A549 (cell line): ENCODE measurements at regions not wholly inside any gene's neighbourhood (a gene's known extent, or its start where the extent isn't known, plus 50 kb on each side); places are given as distances from the start of the nearest gene placed in this dataset.

Experiments
- BHLHE40 ChIP-seq: IDR thresholded peaks from 2 replicates; pipeline ENCODE4 v1.6.1; 2012; ENCODE audit warnings: low read depth, low read length, inconsistent platforms
- KDM1A ChIP-seq: fragments of 200-600 bp; sonication (generic); IDR thresholded peaks from 2 replicates; pipeline ENCODE4 v1.6.1; 2016; ENCODE audit warnings: low read depth, mild to moderate bottlenecking
- KDM5A ChIP-seq: fragments of 200-600 bp; sonication (generic); IDR thresholded peaks from 2 replicates; pipeline ENCODE4 v1.6.1; 2016; ENCODE audit warnings: antibody characterized with exemption, mild to moderate bottlenecking
- MAFK ChIP-seq: fragments of 450-650 bp; IDR thresholded peaks from 2 replicates; pipeline ENCODE4 v1.6.1; 2014; ENCODE audit not compliant: partially characterized antibody
- PHF8 ChIP-seq: fragments of 200-600 bp; sonication (generic); IDR thresholded peaks from 2 replicates; pipeline ENCODE4 v1.6.1; 2016; ENCODE audit warnings: low read depth, mild to moderate bottlenecking, antibody characterized with exemption, moderate library complexity, borderline replicate concordance
- RNF2 ChIP-seq: fragments of 200-600 bp; sonication (generic); IDR thresholded peaks from 2 replicates; pipeline ENCODE4 v1.6.1; 2016; ENCODE audit warnings: low read depth, mild to moderate bottlenecking, antibody characterized with exemption, moderate library complexity, borderline replicate concordance
- TF ChIP-seq, protein P1 (sequence below): fragments of >200 bp; sonication (Bioruptor Twin); formaldehyde crosslinking; IDR thresholded peaks from 3 replicates; pipeline ENCODE4 v1.5.1; 2016
- TF ChIP-seq, protein P2 (sequence below): IDR thresholded peaks from 2 replicates; pipeline ENCODE4 v1.6.1; 2012
- TF ChIP-seq, protein P3 (sequence below): IDR thresholded peaks from 2 replicates; pipeline ENCODE4 v1.6.1; 2012; ENCODE audit warnings: low read depth, borderline replicate concordance
- TF ChIP-seq, protein P4 (sequence below): fragments of 150-350 bp; IDR thresholded peaks from 2 replicates; pipeline ENCODE4 v1.6.1; 2014; ENCODE audit warnings: low read depth, mild to moderate bottlenecking, low read length

DNA sequence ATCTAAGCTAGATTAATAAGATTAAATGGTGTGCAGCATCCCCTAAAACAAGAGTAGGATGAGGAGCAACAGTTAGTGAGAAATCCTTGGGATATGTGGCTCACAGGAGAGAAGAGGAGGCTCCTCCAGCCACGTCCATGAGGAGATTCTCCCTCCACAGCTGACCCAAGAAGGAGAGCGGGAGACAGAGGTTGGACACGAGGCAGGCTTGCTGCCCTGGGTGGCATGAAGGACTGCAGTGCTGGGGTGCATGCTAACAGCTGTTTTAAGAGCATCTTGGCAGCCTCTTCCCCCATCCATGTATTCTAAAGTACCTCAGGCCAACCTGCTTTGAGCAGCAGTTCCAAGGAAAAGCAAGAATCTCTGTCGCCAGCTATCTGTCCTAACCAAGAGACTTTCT, 284.4 kb upstream of the B3GAT1 start:
- TF ChIP-seq, protein P1, sequence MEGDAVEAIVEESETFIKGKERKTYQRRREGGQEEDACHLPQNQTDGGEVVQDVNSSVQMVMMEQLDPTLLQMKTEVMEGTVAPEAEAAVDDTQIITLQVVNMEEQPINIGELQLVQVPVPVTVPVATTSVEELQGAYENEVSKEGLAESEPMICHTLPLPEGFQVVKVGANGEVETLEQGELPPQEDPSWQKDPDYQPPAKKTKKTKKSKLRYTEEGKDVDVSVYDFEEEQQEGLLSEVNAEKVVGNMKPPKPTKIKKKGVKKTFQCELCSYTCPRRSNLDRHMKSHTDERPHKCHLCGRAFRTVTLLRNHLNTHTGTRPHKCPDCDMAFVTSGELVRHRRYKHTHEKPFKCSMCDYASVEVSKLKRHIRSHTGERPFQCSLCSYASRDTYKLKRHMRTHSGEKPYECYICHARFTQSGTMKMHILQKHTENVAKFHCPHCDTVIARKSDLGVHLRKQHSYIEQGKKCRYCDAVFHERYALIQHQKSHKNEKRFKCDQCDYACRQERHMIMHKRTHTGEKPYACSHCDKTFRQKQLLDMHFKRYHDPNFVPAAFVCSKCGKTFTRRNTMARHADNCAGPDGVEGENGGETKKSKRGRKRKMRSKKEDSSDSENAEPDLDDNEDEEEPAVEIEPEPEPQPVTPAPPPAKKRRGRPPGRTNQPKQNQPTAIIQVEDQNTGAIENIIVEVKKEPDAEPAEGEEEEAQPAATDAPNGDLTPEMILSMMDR: no peak
- TF ChIP-seq KDM1A (no peak), BHLHE40 (no peak), KDM5A (no peak), PHF8 (no peak), RNF2 (no peak), MAFK (no peak)
- TF ChIP-seq, protein P2, sequence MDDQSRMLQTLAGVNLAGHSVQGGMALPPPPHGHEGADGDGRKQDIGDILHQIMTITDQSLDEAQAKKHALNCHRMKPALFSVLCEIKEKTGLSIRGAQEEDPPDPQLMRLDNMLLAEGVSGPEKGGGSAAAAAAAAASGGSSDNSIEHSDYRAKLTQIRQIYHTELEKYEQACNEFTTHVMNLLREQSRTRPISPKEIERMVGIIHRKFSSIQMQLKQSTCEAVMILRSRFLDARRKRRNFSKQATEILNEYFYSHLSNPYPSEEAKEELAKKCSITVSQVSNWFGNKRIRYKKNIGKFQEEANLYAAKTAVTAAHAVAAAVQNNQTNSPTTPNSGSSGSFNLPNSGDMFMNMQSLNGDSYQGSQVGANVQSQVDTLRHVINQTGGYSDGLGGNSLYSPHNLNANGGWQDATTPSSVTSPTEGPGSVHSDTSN: no peak
- TF ChIP-seq, protein P3, sequence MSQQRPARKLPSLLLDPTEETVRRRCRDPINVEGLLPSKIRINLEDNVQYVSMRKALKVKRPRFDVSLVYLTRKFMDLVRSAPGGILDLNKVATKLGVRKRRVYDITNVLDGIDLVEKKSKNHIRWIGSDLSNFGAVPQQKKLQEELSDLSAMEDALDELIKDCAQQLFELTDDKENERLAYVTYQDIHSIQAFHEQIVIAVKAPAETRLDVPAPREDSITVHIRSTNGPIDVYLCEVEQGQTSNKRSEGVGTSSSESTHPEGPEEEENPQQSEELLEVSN: no peak
- TF ChIP-seq, protein P4, sequence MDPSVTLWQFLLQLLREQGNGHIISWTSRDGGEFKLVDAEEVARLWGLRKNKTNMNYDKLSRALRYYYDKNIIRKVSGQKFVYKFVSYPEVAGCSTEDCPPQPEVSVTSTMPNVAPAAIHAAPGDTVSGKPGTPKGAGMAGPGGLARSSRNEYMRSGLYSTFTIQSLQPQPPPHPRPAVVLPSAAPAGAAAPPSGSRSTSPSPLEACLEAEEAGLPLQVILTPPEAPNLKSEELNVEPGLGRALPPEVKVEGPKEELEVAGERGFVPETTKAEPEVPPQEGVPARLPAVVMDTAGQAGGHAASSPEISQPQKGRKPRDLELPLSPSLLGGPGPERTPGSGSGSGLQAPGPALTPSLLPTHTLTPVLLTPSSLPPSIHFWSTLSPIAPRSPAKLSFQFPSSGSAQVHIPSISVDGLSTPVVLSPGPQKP: no peak
